Natural killer cell (primary cell): ENCODE measurements at regions not wholly inside any gene's neighbourhood (a gene's known extent, or its start where the extent isn't known, plus 50 kb on each side); places are given as distances from the start of the nearest gene placed in this dataset.
A peak's percentile ranks its signal among the peaks of the same experiment; 100 is the strongest.

Experiments
- ATAC-seq, 3 donors: fragments of 150-1000 bp in 2 of 3; fragments of 200-7000 bp in 1 of 3; cut with Tn5 transposase; 1 replicate in 1 of 3; 2 replicates in 2 of 3; pipeline ENCODE4 v1.10.0; 2021; ENCODE audit warnings: mild to moderate bottlenecking in 2 of 3, moderate library complexity in 2 of 3
- DNase-seq, 2 donors: peaks; one replicate each; pipeline versions ENCODE4 v3.0.0 to v3.0.0-alpha.2; 2013 to 2021; ENCODE audit warnings: mixed read lengths in 1 of 2
- H3K27ac ChIP-seq: one replicate; pipeline ENCODE4 v1.5.1; 2013; ENCODE audit warnings: mild to moderate bottlenecking, low read length
- H3K27me3 ChIP-seq: one replicate; pipeline ENCODE4 v1.6.1; 2013; ENCODE audit warnings: low read length; ENCODE audit not compliant: control insufficient read depth, insufficient read depth
- H3K36me3 ChIP-seq: one replicate; pipeline ENCODE4 v1.6.1; 2013; ENCODE audit warnings: low read length; ENCODE audit not compliant: control insufficient read depth, insufficient read depth
- H3K4me1 ChIP-seq: one replicate; pipeline ENCODE4 v1.6.1; 2013; ENCODE audit warnings: low read length; ENCODE audit not compliant: control insufficient read depth, insufficient read depth
- H3K4me3 ChIP-seq: one replicate; pipeline ENCODE4 v1.5.1; 2013; ENCODE audit warnings: low read length
- H3K9me3 ChIP-seq: one replicate; pipeline ENCODE4 v1.6.1; 2013; ENCODE audit warnings: low read length; ENCODE audit not compliant: control insufficient read depth, insufficient read depth
- H3K27ac Mint-ChIP-seq, 2 donors: one replicate each; pipeline ENCODE4 v1.8.0; 2022; ENCODE audit warnings: mild to moderate bottlenecking in 2 of 2, mixed read lengths in 2 of 2, moderate library complexity in 1 of 2
- H3K27me3 Mint-ChIP-seq, 2 donors: one replicate each; pipeline ENCODE4 v1.8.0; 2022; ENCODE audit warnings: low read depth in 2 of 2, mixed read lengths in 2 of 2
- H3K36me3 Mint-ChIP-seq: one replicate; pipeline ENCODE4 v1.8.0; 2022; ENCODE audit warnings: mixed read lengths
- H3K4me1 Mint-ChIP-seq, 2 donors: one replicate each; pipeline ENCODE4 v1.8.0; 2022; ENCODE audit warnings: mixed read lengths in 2 of 2
- H3K4me3 Mint-ChIP-seq: one replicate; pipeline ENCODE4 v1.8.0; 2022; ENCODE audit warnings: mild to moderate bottlenecking, moderate library complexity, mixed read lengths
- H3K9me3 Mint-ChIP-seq, 2 donors: one replicate each; pipeline ENCODE4 v1.8.0; 2022; ENCODE audit warnings: mixed read lengths in 2 of 2
- CTCF ChIP-seq: fragments of 200-600 bp; IDR thresholded peaks from one replicate; pipeline ENCODE4 v1.8.0; 2022; ENCODE audit warnings: antibody characterized with exemption
- WGBS: methylation state at CpG from one replicate; pipeline ENCODE4 v1.1.7; 2013; ENCODE audit warnings: missing lambda C conversion rate; ENCODE audit not compliant: insufficient coverage; 5-methylcytosine and 5-hydroxymethylcytosine counted together
- intact Hi-C: fragments of 100-400 bp; cut with micrococcal nuclease; formaldehyde crosslinking; loops from one replicate; pipeline ENCODE4 v1.14.2; 2022

GRCh38 chrY:21227849-21228248 lies 283.3 kb upstream of the RBMY1B start:
- intact Hi-C loops = no loop called here
- DNase-seq = no peak
- Histone ChIP-seq H3K27ac (no peak overlapping the region), H3K4me1 (no peaks in the 10 kb centered on the region), H3K4me3 (peak overlapping the region; percentile 7), H3K36me3 (no peaks in the 10 kb centered on the region), H3K9me3 (no peaks in the 10 kb centered on the region), H3K27me3 (no peaks in the 10 kb centered on the region)
- Mint-ChIP-seq H3K36me3 (no peaks in the 10 kb centered on the region), H3K27me3 (no peaks in the 10 kb centered on the region), H3K27ac (no peak overlapping the region), H3K9me3 (no peaks in the 10 kb centered on the region), H3K4me3 (no peak overlapping the region), H3K4me1 (no peaks in the 10 kb centered on the region)
- TF ChIP-seq CTCF = no peak
- 86% methylated on average over 2 of the region's 3 CpGs for WGBS
- no peak for ATAC-seq

GRCh38 chrY:21240221-21240620 lies 270.9 kb upstream of the RBMY1B start:
- Mint-ChIP-seq H3K27ac (peak overlapping the region in 1 of 2 donors; percentile 86), H3K27me3 (no peaks in the 10 kb centered on the region), H3K4me3 (no peak overlapping the region), H3K4me1 (peaks cover 0 to 23% of the 10 kb centered on the region in 2 donors), H3K9me3 (peaks cover 0 to 2% of the 10 kb centered on the region in 2 donors), H3K36me3 (no peaks in the 10 kb centered on the region)
- no peak for TF ChIP-seq CTCF
- H3K36me3 ChIP-seq = no peaks in the 10 kb centered on the region
- peaks cover 5% of the 10 kb centered on the region for H3K4me1 ChIP-seq
- no peaks in the 10 kb centered on the region for H3K27me3 ChIP-seq
- intact Hi-C loops = no loop called here
- H3K27ac ChIP-seq = peak overlapping the region; percentile 87
- peak in 2 of 3 donors; percentile 90 to 94 for ATAC-seq
- no peak overlapping the region for H3K4me3 ChIP-seq
- peak in 1 of 2 donors; percentile 72 for DNase-seq
- 10% methylated on average over 3 of the region's 4 CpGs for WGBS
- no peaks in the 10 kb centered on the region for H3K9me3 ChIP-seq

GRCh38 chrY:21240662-21241310 lies 270.4 kb upstream of the RBMY1B start:
- ATAC-seq (peak in 1 of 3 donors; percentile 15), DNase-seq (peak in 1 of 2 donors; percentile 44)
- no peaks in the 10 kb centered on the region for H3K9me3 ChIP-seq
- H3K4me1 Mint-ChIP-seq = peaks cover 0 to 23% of the 10 kb centered on the region in 2 donors
- WGBS = 56% methylated on average over 1 of the region's 2 CpGs
- no peaks in the 10 kb centered on the region for H3K27me3 Mint-ChIP-seq
- no peaks in the 10 kb centered on the region for H3K27me3 ChIP-seq
- H3K9me3 Mint-ChIP-seq = peaks cover 0 to 2% of the 10 kb centered on the region in 2 donors
- peak overlapping the region in 1 of 2 donors; percentile 86 for H3K27ac Mint-ChIP-seq
- no peaks in the 10 kb centered on the region for H3K36me3 ChIP-seq
- no peak for TF ChIP-seq CTCF
- no peak overlapping the region for H3K4me3 Mint-ChIP-seq
- no peaks in the 10 kb centered on the region for H3K36me3 Mint-ChIP-seq
- peak overlapping the region; percentile 87 for H3K27ac ChIP-seq
- H3K4me3 ChIP-seq = no peak overlapping the region
- intact Hi-C loops = no loop called here
- H3K4me1 ChIP-seq = peaks cover 5% of the 10 kb centered on the region

GRCh38 chrY:21242793-21243192 lies 268.3 kb upstream of the RBMY1B start:
- ATAC-seq (no peak), DNase-seq (no peak)
- Histone ChIP-seq H3K9me3 (no peaks in the 10 kb centered on the region), H3K4me3 (no peak overlapping the region), H3K4me1 (peaks cover 20% of the 10 kb centered on the region), H3K27ac (no peak overlapping the region), H3K27me3 (no peaks in the 10 kb centered on the region), H3K36me3 (no peaks in the 10 kb centered on the region)
- 100% methylated on average over 2 of the region's 2 CpGs for WGBS
- Mint-ChIP-seq H3K9me3 (peaks cover 0 to 2% of the 10 kb centered on the region in 2 donors), H3K27ac (peak overlapping the region in 1 of 2 donors; percentile 43), H3K4me3 (no peak overlapping the region), H3K36me3 (no peaks in the 10 kb centered on the region), H3K27me3 (no peaks in the 10 kb centered on the region), H3K4me1 (peaks cover 0 to 34% of the 10 kb centered on the region in 2 donors)
- intact Hi-C loops = no loop called here
- TF ChIP-seq CTCF = no peak
